Activated naive CD8-positive, alpha-beta T cell treated with anti-CD3 and anti-CD28 coated beads for 36 hours (primary cell): ENCODE measurements at regions not wholly inside any gene's neighbourhood (a gene's known extent, or its start where the extent isn't known, plus 50 kb on each side); places are given as distances from the start of the nearest gene placed in this dataset.
A peak's percentile ranks its signal among the peaks of the same experiment; 100 is the strongest.

Source experiments
- DNase-seq: peaks from one replicate; pipeline ENCODE4 v3.0.0; 2021
- H3K27ac Mint-ChIP-seq: one replicate; pipeline ENCODE4 v1.8.0; 2022; ENCODE audit warnings: mild to moderate bottlenecking, moderate library complexity, mixed read lengths
- H3K27me3 Mint-ChIP-seq: one replicate; pipeline ENCODE4 v1.8.0; 2022; ENCODE audit warnings: mild to moderate bottlenecking, mixed read lengths
- H3K36me3 Mint-ChIP-seq: one replicate; pipeline ENCODE4 v1.8.0; 2021; ENCODE audit warnings: mild to moderate bottlenecking, mixed read lengths
- H3K4me1 Mint-ChIP-seq: one replicate; pipeline ENCODE4 v1.8.0; 2021; ENCODE audit warnings: mixed read lengths
- H3K4me3 Mint-ChIP-seq: one replicate; pipeline ENCODE4 v1.8.0; 2022; ENCODE audit warnings: mild to moderate bottlenecking, moderate library complexity, mixed read lengths
- H3K9me3 Mint-ChIP-seq: one replicate; pipeline ENCODE4 v1.8.0; 2022; ENCODE audit warnings: mixed read lengths

GRCh38 chr6:14305131-14305530 lies 187.6 kb downstream of the CD83 start:
- Mint-ChIP-seq H3K36me3 (no peaks in the 10 kb centered on the region), H3K9me3 (no peaks in the 10 kb centered on the region), H3K27ac (no peak overlapping the region), H3K27me3 (no peaks in the 10 kb centered on the region), H3K4me1 (peaks cover 2% of the 10 kb centered on the region), H3K4me3 (no peak overlapping the region)
- no peak for DNase-seq

- peaks cover 2% of the 10 kb centered on the region for H3K4me1 Mint-ChIP-seq
- H3K9me3 Mint-ChIP-seq, result no peaks in the 10 kb centered on the region
- no peaks in the 10 kb centered on the region for H3K27me3 Mint-ChIP-seq
- no peak overlapping the region for H3K27ac Mint-ChIP-seq
- no peak overlapping the region for H3K4me3 Mint-ChIP-seq
- H3K36me3 Mint-ChIP-seq, result no peaks in the 10 kb centered on the region
- no peak for DNase-seq
These were observed 188.1 kb downstream of the CD83 start for GRCh38 chr6:14305624-14306023.

DNA sequence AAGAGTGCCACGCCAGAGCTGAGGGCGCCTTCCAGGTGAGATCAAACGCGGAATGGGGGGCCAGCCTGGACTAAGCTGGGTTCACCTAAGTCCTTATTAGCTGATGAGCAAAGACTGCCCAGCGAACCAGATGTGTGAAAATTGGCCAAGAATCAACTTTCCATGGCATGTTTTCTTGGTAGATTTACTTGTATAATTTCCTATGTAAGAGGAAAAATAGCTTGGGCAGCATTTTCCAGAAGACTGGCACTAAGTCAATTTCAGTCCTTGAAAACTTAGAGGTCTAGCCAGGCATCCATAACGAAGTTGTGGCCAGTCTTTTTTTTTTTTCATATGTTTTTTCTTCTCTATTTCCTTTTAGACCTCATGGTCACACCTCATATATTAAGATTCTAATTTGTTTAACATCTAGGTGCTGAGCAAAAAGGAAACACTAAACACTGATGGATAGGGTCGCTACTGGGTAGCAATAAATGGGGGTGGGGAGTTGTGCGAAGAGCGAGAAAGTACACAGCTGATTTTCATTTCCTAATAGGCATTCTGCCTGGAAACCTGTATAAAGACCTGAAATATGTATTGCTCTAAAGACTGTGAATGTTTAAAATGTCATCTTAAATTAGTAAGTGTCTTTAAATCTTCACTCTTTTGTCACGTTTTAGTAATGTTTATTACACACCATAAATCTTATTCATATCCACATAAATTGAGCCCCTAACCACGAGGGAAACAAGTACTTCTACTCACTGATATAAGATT lies 188.8 kb downstream of the CD83 start:
- no peak for DNase-seq
- Mint-ChIP-seq H3K36me3 (no peaks in the 10 kb centered on the region), H3K4me1 (peaks cover 2% of the 10 kb centered on the region), H3K27ac (no peak overlapping the region), H3K27me3 (no peaks in the 10 kb centered on the region), H3K4me3 (no peak overlapping the region), H3K9me3 (no peaks in the 10 kb centered on the region)

DNA sequence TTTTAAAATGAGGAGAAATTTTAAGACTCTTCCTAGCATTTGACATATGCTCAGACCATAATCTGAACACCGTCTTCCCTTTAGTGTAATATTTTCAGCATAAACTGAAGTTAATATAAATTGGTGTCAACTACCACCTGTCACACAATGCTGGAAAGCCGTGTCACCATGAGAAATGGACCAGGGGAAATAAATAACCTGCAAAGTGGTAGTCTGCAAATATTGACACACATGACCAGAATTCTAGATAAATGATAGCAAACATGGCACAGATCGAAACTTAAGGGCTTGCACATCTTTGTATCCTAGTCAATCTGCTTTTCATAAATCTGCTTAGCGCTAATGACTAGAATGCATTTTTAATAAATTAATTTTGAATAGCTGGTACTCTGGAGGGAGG lies 191.9 kb downstream of the CD83 start:
- Mint-ChIP-seq H3K27ac (no peak overlapping the region), H3K36me3 (no peaks in the 10 kb centered on the region), H3K27me3 (no peaks in the 10 kb centered on the region), H3K4me1 (peaks cover 2% of the 10 kb centered on the region), H3K4me3 (no peak overlapping the region), H3K9me3 (no peaks in the 10 kb centered on the region)
- DNase-seq, result no peak

- H3K36me3 Mint-ChIP-seq, result no peaks in the 10 kb centered on the region
- no peak overlapping the region for H3K4me3 Mint-ChIP-seq
- H3K9me3 Mint-ChIP-seq, result no peaks in the 10 kb centered on the region
- no peak overlapping the region for H3K27ac Mint-ChIP-seq
- H3K4me1 Mint-ChIP-seq, result peaks cover 3% of the 10 kb centered on the region
- H3K27me3 Mint-ChIP-seq, result no peaks in the 10 kb centered on the region
- DNase-seq, result no peak
These were observed 192.4 kb downstream of the CD83 start for GRCh38 chr6:14309951-14310445.

DNA sequence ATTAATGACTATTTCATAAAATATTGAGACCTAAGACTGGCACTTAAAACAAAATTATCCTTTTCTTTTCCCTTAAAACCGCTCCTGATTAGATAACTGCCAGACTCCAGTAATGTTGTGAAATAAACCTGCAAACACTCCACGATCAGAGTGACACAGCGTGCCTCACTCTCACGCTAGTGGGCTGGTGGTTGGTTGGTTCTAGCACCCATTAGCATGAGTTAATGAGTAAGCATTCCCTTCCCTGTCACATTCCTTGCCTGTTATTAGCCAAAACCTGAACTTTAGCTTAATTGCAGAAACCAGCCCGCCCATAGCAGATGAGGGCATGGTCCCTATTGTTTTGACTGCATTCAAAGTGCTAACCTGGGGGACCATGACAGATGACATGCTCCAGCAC lies 193.4 kb downstream of the CD83 start:
- no peaks in the 10 kb centered on the region for H3K27me3 Mint-ChIP-seq
- no peak overlapping the region for H3K4me3 Mint-ChIP-seq
- no peaks in the 10 kb centered on the region for H3K9me3 Mint-ChIP-seq
- peaks cover 1% of the 10 kb centered on the region for H3K4me1 Mint-ChIP-seq
- no peak overlapping the region for H3K27ac Mint-ChIP-seq
- H3K36me3 Mint-ChIP-seq, result no peaks in the 10 kb centered on the region
- no peak for DNase-seq

GRCh38 chr6:14312587-14312986 lies 195.0 kb downstream of the CD83 start:
- no peaks in the 10 kb centered on the region for H3K27me3 Mint-ChIP-seq
- no peak overlapping the region for H3K27ac Mint-ChIP-seq
- H3K36me3 Mint-ChIP-seq, result no peaks in the 10 kb centered on the region
- H3K9me3 Mint-ChIP-seq, result no peaks in the 10 kb centered on the region
- H3K4me1 Mint-ChIP-seq, result peaks cover 5% of the 10 kb centered on the region
- no peak overlapping the region for H3K4me3 Mint-ChIP-seq
- no peak for DNase-seq

GRCh38 chr6:14313248-14313647 lies 195.7 kb downstream of the CD83 start:
- Mint-ChIP-seq H3K4me1 (peaks cover 5% of the 10 kb centered on the region), H3K27me3 (no peaks in the 10 kb centered on the region), H3K4me3 (no peak overlapping the region), H3K9me3 (no peaks in the 10 kb centered on the region), H3K36me3 (no peaks in the 10 kb centered on the region), H3K27ac (peak overlapping the region; percentile 22)
- no peak for DNase-seq

DNA sequence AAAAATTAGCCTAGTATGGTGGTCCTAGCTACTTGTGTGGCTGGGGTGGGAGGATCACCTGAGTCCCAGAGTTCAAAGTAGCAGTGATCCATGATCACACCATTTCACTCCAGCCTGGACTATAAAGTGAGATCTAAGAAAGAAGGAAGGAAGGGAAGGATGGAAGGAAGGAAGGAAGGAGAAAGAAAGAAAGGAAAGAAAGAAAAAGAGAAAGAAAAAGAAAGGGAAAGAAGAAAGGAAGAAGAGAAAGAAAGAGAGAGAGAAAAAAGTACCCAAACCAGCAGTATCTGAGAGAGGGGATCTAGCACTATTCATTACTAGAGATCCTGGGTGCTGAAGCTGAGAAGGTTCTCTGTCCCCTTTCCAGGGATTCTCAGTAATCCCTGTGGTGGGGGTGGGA lies 197.8 kb downstream of the CD83 start:
- Mint-ChIP-seq H3K9me3 (no peaks in the 10 kb centered on the region), H3K4me1 (peaks cover 5% of the 10 kb centered on the region), H3K4me3 (no peak overlapping the region), H3K27me3 (no peaks in the 10 kb centered on the region), H3K36me3 (no peaks in the 10 kb centered on the region), H3K27ac (no peak overlapping the region)
- DNase-seq, result no peak

DNA sequence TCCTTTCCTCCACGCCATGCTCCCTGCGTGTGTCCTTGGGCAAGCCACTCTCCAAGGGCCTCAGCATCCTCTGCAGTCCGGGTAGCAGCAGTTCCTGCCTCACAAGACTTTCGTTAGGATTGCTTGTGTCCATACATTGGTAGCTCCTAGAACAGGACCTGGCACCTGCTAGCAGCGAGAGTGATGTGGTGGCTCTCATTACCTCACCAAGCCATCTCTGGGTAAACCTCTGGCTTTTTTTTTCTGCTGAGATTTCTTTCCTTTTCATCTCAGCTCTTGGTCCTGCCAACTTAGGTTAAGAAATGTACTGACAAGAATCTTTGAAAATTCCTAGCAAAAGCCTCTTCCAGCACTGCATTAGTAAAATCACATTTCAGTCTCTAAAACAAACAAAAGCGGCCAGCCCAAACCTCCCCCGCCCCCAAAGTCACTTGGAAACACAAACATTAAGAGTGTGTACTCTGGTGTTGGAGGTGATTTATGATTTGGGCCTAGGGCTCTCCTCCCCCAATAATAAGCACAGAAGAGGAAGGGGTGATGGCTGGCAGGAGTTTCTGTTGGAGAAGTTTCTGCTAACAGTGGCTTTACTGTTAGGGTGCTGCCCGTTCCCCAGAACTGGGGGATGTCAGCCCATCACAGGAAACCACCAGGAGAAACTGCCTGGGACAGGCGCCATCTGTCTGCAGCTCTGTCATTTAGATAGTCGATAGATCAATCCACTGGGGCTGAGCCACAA lies 199.2 kb downstream of the CD83 start:
- no peaks in the 10 kb centered on the region for H3K36me3 Mint-ChIP-seq
- no peak overlapping the region for H3K27ac Mint-ChIP-seq
- no peak for DNase-seq
- H3K9me3 Mint-ChIP-seq, result no peaks in the 10 kb centered on the region
- H3K4me3 Mint-ChIP-seq, result no peak overlapping the region
- peaks cover 5% of the 10 kb centered on the region for H3K4me1 Mint-ChIP-seq
- no peaks in the 10 kb centered on the region for H3K27me3 Mint-ChIP-seq

DNA sequence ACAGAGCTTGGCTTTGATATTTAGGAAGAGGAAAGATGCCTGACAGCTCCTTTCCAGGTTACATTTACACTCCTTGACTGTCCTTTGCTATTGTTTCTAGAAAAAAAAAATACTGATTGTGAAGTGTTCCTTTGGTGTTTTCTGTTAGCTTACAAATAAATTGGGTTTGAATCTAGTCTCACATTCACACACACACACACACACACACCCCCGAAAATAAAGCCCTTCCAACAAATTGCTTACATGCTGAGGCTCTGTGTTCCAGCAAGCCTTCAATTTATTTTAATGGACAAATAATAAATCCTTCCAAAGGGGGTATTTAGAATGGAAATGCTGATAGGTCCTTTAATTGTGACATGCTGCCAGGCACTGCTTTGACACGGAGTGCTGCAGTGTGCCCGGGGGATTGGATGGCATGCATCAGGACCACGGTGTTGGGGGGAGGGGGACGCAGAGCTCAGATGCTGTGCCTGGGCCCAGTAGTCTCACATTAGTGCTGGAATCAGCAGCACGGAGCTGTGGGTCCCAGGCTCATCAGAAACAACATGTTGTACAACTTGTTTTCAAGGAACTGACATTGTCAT lies 199.9 kb downstream of the CD83 start:
- no peaks in the 10 kb centered on the region for H3K36me3 Mint-ChIP-seq
- no peak for DNase-seq
- no peak overlapping the region for H3K4me3 Mint-ChIP-seq
- H3K9me3 Mint-ChIP-seq, result no peaks in the 10 kb centered on the region
- H3K27me3 Mint-ChIP-seq, result no peaks in the 10 kb centered on the region
- H3K4me1 Mint-ChIP-seq, result peaks cover 5% of the 10 kb centered on the region
- H3K27ac Mint-ChIP-seq, result no peak overlapping the region

DNA sequence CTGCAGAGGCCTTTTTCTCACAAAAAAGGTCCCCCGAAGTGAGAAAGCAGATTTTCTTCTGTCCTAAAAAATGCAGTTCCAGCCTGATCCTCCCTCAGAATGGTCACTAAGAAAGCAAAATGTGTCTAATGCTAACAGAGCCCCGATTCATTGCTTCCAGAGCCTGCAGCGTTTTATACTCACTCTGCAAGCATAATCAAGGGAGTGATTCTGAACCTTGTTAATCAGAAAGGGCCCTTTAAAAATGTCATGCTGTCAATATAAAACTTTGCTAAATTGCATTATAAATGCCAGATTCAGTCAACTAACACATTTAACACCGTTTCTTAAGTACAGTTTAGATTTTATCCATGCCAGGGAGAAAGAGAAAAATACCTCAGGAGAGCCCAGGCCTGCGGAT lies 202.8 kb downstream of the CD83 start:
- Mint-ChIP-seq H3K27ac (no peak overlapping the region), H3K4me3 (no peak overlapping the region), H3K36me3 (peaks cover 1% of the 10 kb centered on the region), H3K4me1 (peaks cover 16% of the 10 kb centered on the region), H3K27me3 (no peaks in the 10 kb centered on the region), H3K9me3 (no peaks in the 10 kb centered on the region)
- DNase-seq, result no peak

DNA sequence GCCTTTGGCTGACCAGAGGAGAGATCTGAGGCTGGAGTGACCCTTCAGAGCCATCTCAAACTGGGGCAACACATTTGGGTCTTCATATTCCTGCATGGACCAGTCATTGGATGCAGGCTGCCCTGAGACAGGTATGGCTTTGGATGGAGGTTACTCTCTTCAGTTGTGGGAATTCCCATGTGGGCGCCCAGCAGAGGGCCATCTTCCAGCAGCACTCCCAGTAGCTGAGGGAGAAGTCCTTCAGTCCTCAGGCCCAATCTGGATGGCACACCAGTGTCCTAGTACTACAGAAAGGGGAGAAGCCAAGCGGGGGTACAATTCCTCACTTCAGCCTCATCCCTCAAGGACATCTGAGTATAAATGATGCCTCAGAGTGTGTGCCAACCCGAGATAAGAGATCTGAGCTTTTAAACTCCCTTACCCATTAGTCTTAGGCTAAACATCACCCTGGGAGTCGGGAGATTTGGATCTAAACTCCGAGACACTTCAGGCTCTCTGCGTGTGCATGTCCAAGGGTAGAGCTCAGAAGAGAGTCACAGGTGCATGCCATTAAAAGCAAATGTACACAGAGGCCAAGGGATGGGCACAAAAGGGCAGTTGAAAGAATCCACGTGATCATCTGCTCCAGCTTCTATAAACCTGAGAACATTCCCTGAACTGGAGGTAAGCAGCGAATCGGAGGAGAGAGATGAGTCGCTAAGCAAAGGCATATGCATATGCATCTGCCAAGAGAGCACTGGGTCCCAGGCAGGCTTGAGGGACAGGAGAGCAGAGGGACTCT lies 204.6 kb downstream of the CD83 start:
- no peaks in the 10 kb centered on the region for H3K27me3 Mint-ChIP-seq
- H3K36me3 Mint-ChIP-seq, result peaks cover 1% of the 10 kb centered on the region
- DNase-seq, result no peak
- no peak overlapping the region for H3K4me3 Mint-ChIP-seq
- no peaks in the 10 kb centered on the region for H3K9me3 Mint-ChIP-seq
- H3K27ac Mint-ChIP-seq, result no peak overlapping the region
- H3K4me1 Mint-ChIP-seq, result peaks cover 12% of the 10 kb centered on the region

DNA sequence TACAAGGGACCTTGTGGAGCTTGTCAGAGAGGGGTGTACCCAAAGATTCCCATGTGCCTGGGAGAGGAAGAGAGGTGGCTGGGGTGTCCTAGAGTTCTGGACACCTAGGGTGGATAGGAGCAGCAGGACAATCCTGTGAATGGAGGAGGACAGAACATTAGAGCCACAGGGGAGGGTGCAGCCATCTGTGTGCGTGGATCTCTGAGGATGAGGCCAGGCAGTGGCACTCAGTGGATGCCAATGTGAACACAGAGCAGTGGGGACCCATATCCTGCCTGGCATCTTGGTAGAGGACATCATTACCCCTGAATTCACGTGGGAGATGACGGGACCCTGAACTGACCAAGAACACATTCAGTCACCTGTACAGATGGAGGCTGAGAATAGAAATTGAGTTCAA lies 205.3 kb downstream of the CD83 start:
- H3K27me3 Mint-ChIP-seq, result no peaks in the 10 kb centered on the region
- H3K36me3 Mint-ChIP-seq, result peaks cover 1% of the 10 kb centered on the region
- H3K27ac Mint-ChIP-seq, result no peak overlapping the region
- H3K9me3 Mint-ChIP-seq, result no peaks in the 10 kb centered on the region
- peaks cover 12% of the 10 kb centered on the region for H3K4me1 Mint-ChIP-seq
- no peak for DNase-seq
- no peak overlapping the region for H3K4me3 Mint-ChIP-seq

DNA sequence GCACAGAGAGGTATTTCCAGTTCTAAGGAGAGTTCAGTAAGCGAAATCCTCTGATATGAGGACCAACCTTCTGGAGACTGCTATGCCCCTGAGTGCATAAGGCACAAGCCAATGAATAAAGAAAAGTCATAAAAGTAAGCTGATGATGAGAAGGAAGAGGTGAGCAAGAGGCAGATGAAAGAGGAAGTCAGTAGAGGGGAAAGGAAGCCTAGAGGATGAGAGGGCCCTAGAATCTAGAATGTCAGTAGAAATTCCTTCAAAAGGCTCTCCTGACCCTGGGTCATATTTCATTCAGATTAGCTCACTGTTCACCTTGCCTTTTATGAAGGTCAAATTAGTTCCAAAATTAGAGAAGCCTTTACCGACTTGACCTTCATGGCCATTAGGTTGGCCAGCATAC lies 209.2 kb downstream of the CD83 start:
- H3K36me3 Mint-ChIP-seq, result peaks cover 1% of the 10 kb centered on the region
- DNase-seq, result no peak
- no peaks in the 10 kb centered on the region for H3K27me3 Mint-ChIP-seq
- no peaks in the 10 kb centered on the region for H3K9me3 Mint-ChIP-seq
- no peak overlapping the region for H3K4me3 Mint-ChIP-seq
- H3K4me1 Mint-ChIP-seq, result peaks cover 12% of the 10 kb centered on the region
- no peak overlapping the region for H3K27ac Mint-ChIP-seq
